Activated CD8-positive, alpha-beta memory T cell treated with anti-CD3 and anti-CD28 coated beads, Interleukin-2, amount 10 ng/mL, durations not matched to agents 7 days and 5 days (primary cell): ENCODE measurements at regions not wholly inside any gene's neighbourhood (a gene's known extent, or its start where the extent isn't known, plus 50 kb on each side); places are given as distances from the start of the nearest gene placed in this dataset.

Source experiments
- ATAC-seq: fragments of 150-1000 bp; cut with Tn5 transposase; one replicate; pipeline ENCODE4 v1.10.0; 2021; ENCODE audit warnings: moderate library complexity
- CTCF ChIA-PET: fragments of 350-600 bp; sonication (Branson Sonifier 250); formaldehyde crosslinking; loops from one replicate; lab custom pipeline; 2021; ENCODE audit warnings: antibody characterized with exemption; lab: Charles Lee
- DNase-seq: peaks from one replicate; pipeline ENCODE4 v3.0.0-alpha.2; 2020
- H3K27ac Mint-ChIP-seq: one replicate; pipeline ENCODE4 v1.8.0; 2021; ENCODE audit warnings: mild to moderate bottlenecking, mixed read lengths
- H3K27me3 Mint-ChIP-seq: one replicate; pipeline ENCODE4 v1.8.0; 2021; ENCODE audit warnings: mixed read lengths
- H3K36me3 Mint-ChIP-seq: one replicate; pipeline ENCODE4 v1.8.0; 2021; ENCODE audit warnings: mild to moderate bottlenecking, mixed read lengths
- H3K4me1 Mint-ChIP-seq: one replicate; pipeline ENCODE4 v1.8.0; 2021; ENCODE audit warnings: mixed read lengths
- H3K4me3 Mint-ChIP-seq: one replicate; pipeline ENCODE4 v1.8.0; 2021; ENCODE audit warnings: mild to moderate bottlenecking, moderate library complexity, mixed read lengths
- H3K9me3 Mint-ChIP-seq: one replicate; pipeline ENCODE4 v1.8.0; 2022; ENCODE audit warnings: low read depth, mixed read lengths

GRCh38 chr6:169078399-169079145 lies 175.1 kb downstream of the THBS2 start:
- Mint-ChIP-seq H3K9me3 (no peaks in the 10 kb centered on the region), H3K4me1 (no peaks in the 10 kb centered on the region), H3K27ac (no peak overlapping the region), H3K4me3 (no peak overlapping the region), H3K36me3 (no peaks in the 10 kb centered on the region), H3K27me3 (peaks cover 7% of the 10 kb centered on the region)
- ATAC-seq (no peak), DNase-seq (no peak)
- CTCF ChIA-PET = no interaction called here

- ATAC-seq (no peak), DNase-seq (no peak)
- H3K4me3 Mint-ChIP-seq = no peak overlapping the region
- H3K27ac Mint-ChIP-seq = no peak overlapping the region
- CTCF ChIA-PET = no interaction called here
- no peaks in the 10 kb centered on the region for H3K9me3 Mint-ChIP-seq
- H3K27me3 Mint-ChIP-seq = peaks cover 7% of the 10 kb centered on the region
- no peaks in the 10 kb centered on the region for H3K4me1 Mint-ChIP-seq
- no peaks in the 10 kb centered on the region for H3K36me3 Mint-ChIP-seq
These were observed 177.6 kb downstream of the THBS2 start for GRCh38 chr6:169075915-169076654.

GRCh38 chr6:169075211-169075914 lies 178.3 kb downstream of the THBS2 start:
- Mint-ChIP-seq H3K9me3 (no peaks in the 10 kb centered on the region), H3K4me1 (no peaks in the 10 kb centered on the region), H3K27me3 (peaks cover 7% of the 10 kb centered on the region), H3K4me3 (no peak overlapping the region), H3K27ac (no peak overlapping the region), H3K36me3 (no peaks in the 10 kb centered on the region)
- no peak for DNase-seq
- CTCF ChIA-PET = no interaction called here
- ATAC-seq = no peak

GRCh38 chr6:169074526-169074925 lies 179.1 kb downstream of the THBS2 start:
- CTCF ChIA-PET = no interaction called here
- Mint-ChIP-seq H3K9me3 (no peaks in the 10 kb centered on the region), H3K27ac (no peak overlapping the region), H3K4me1 (no peaks in the 10 kb centered on the region), H3K4me3 (no peak overlapping the region), H3K36me3 (no peaks in the 10 kb centered on the region), H3K27me3 (peaks cover 3% of the 10 kb centered on the region)
- ATAC-seq = no peak
- no peak for DNase-seq

GRCh38 chr6:169073311-169073710 lies 180.3 kb downstream of the THBS2 start:
- Mint-ChIP-seq H3K36me3 (no peaks in the 10 kb centered on the region), H3K4me3 (no peak overlapping the region), H3K27ac (no peak overlapping the region), H3K4me1 (no peaks in the 10 kb centered on the region), H3K27me3 (no peaks in the 10 kb centered on the region), H3K9me3 (no peaks in the 10 kb centered on the region)
- no peak for ATAC-seq
- CTCF ChIA-PET = no interaction called here
- no peak for DNase-seq

- Mint-ChIP-seq H3K4me1 (no peaks in the 10 kb centered on the region), H3K4me3 (no peak overlapping the region), H3K36me3 (no peaks in the 10 kb centered on the region), H3K27me3 (no peaks in the 10 kb centered on the region), H3K27ac (no peak overlapping the region), H3K9me3 (no peaks in the 10 kb centered on the region)
- ATAC-seq = no peak
- no peak for DNase-seq
- CTCF ChIA-PET = no interaction called here
These were observed 181.3 kb downstream of the THBS2 start for GRCh38 chr6:169072127-169073042.

GRCh38 chr6:169071394-169071793 lies 182.3 kb downstream of the THBS2 start:
- ATAC-seq (no peak), DNase-seq (no peak)
- CTCF ChIA-PET = no interaction called here
- Mint-ChIP-seq H3K27ac (no peak overlapping the region), H3K4me3 (no peak overlapping the region), H3K27me3 (no peaks in the 10 kb centered on the region), H3K9me3 (no peaks in the 10 kb centered on the region), H3K4me1 (no peaks in the 10 kb centered on the region), H3K36me3 (no peaks in the 10 kb centered on the region)

- H3K27me3 Mint-ChIP-seq = no peaks in the 10 kb centered on the region
- no peak overlapping the region for H3K4me3 Mint-ChIP-seq
- no peaks in the 10 kb centered on the region for H3K4me1 Mint-ChIP-seq
- ATAC-seq (no peak), DNase-seq (no peak)
- H3K27ac Mint-ChIP-seq = no peak overlapping the region
- no peaks in the 10 kb centered on the region for H3K36me3 Mint-ChIP-seq
- H3K9me3 Mint-ChIP-seq = no peaks in the 10 kb centered on the region
- CTCF ChIA-PET = no interaction called here
These were observed 183.0 kb downstream of the THBS2 start for GRCh38 chr6:169070506-169071176.

- DNase-seq = no peak
- ATAC-seq = no peak
- H3K27ac Mint-ChIP-seq = no peak overlapping the region
- no peaks in the 10 kb centered on the region for H3K27me3 Mint-ChIP-seq
- no peaks in the 10 kb centered on the region for H3K9me3 Mint-ChIP-seq
- CTCF ChIA-PET = no interaction called here
- no peaks in the 10 kb centered on the region for H3K36me3 Mint-ChIP-seq
- H3K4me1 Mint-ChIP-seq = no peaks in the 10 kb centered on the region
- H3K4me3 Mint-ChIP-seq = no peak overlapping the region
These were observed 184.3 kb downstream of the THBS2 start for GRCh38 chr6:169069356-169069755.

- ATAC-seq = no peak
- Mint-ChIP-seq H3K27me3 (no peaks in the 10 kb centered on the region), H3K27ac (no peak overlapping the region), H3K4me3 (no peak overlapping the region), H3K9me3 (peaks cover 2% of the 10 kb centered on the region), H3K36me3 (no peaks in the 10 kb centered on the region), H3K4me1 (no peaks in the 10 kb centered on the region)
- CTCF ChIA-PET = no interaction called here
- no peak for DNase-seq
These were observed 189.5 kb downstream of the THBS2 start for GRCh38 chr6:169064194-169064593.

GRCh38 chr6:169062272-169062671 lies 191.4 kb downstream of the THBS2 start:
- Mint-ChIP-seq H3K9me3 (peaks cover 2% of the 10 kb centered on the region), H3K27me3 (no peaks in the 10 kb centered on the region), H3K4me3 (no peak overlapping the region), H3K36me3 (no peaks in the 10 kb centered on the region), H3K4me1 (no peaks in the 10 kb centered on the region), H3K27ac (no peak overlapping the region)
- DNase-seq = no peak
- ATAC-seq = no peak
- CTCF ChIA-PET = no interaction called here

- ATAC-seq (no peak), DNase-seq (no peak)
- CTCF ChIA-PET = no interaction called here
- Mint-ChIP-seq H3K27me3 (no peaks in the 10 kb centered on the region), H3K36me3 (no peaks in the 10 kb centered on the region), H3K4me1 (peaks cover 2% of the 10 kb centered on the region), H3K9me3 (peaks cover 2% of the 10 kb centered on the region), H3K4me3 (no peak overlapping the region), H3K27ac (no peak overlapping the region)
These were observed 195.0 kb downstream of the THBS2 start for GRCh38 chr6:169058634-169059033.

- ATAC-seq = no peak
These were observed 201.2 kb downstream of the THBS2 start for GRCh38 chr6:169052462-169052861.

More at GRCh38 chr6:169052462-169052861, 201.2 kb downstream of the THBS2 start:
- no peak overlapping the region for H3K27ac Mint-ChIP-seq
- DNase-seq = no peak
- H3K4me3 Mint-ChIP-seq = no peak overlapping the region
- peaks cover 6% of the 10 kb centered on the region for H3K27me3 Mint-ChIP-seq
- CTCF ChIA-PET = no interaction called here
- no peaks in the 10 kb centered on the region for H3K36me3 Mint-ChIP-seq
- H3K9me3 Mint-ChIP-seq = no peaks in the 10 kb centered on the region
- H3K4me1 Mint-ChIP-seq = peaks cover 2% of the 10 kb centered on the region
